AML-193 (cell line): ENCODE measurements at regions not wholly inside any gene's neighbourhood (a gene's known extent, or its start where the extent isn't known, plus 50 kb on each side); places are given as distances from the start of the nearest gene placed in this dataset.
A peak's percentile ranks its signal among the peaks of the same experiment; 100 is the strongest.

Experiments used
- DNase-seq, 2 experiments: peaks; one replicate each; lab custom pipeline; 2025; lab: John Stamatoyannopoulos, UW

DNA sequence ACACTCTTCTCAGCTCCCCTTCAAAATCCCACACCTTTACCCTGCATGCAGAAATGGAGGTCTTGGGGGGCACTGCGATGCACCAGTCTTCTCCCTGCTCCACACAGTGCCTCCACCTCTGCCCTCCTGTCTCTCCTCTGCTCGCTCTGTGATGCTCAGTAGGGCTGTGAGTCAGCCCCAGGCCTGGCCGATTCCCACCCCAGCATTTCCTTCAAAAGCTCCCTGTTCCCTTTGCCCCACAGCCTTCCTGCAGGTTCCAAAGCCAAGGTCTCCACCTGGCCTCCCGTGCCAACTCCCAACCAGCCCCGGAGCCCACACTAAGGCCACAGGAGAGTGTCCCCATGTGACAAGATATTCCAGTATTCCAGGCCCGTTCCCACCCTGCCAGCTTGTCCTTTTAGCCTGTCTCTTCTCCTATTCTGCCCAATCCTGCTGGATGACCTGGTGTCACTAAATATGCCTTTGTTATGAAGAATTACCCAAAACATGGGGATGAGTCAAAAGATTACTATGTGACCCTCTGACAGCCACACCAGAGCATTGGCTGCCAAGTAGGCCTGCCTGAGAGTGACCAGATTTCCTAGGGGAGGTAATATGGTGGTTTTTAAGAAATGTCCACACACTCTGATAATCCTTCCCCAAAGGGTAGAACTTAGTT is 118.9 kb upstream of the NXT1 start:
- no peak for DNase-seq

DNA sequence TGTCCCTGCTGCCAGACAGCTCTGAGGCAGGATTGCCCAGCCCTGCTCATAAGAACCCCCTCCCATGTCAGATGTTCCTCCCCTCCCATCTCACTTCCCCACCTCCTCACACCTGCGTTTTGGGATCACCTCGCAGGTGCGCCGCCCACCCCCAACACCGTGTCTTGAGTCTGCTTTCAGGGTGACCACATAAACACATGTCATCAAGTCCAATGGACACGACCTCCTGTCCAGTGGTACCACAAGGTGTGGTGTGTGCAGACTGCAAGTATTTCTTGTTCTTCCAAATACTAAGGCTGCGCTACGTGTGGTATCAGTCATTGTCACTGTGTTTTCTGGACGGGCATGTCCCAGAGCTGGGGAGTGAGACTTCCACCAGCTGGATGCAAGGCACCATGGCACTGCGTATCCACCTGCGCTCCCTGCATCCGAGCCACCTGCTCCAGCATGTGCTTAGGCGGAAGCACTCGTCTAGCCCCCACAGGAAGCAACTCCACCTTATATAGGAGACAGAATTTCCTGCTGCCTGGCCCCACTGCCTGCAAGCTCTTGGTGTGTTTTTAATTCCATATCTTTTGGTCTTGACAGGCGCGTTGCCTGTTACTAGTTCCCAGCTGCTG is 119.7 kb upstream of the NXT1 start:
- DNase-seq: no peak

DNA sequence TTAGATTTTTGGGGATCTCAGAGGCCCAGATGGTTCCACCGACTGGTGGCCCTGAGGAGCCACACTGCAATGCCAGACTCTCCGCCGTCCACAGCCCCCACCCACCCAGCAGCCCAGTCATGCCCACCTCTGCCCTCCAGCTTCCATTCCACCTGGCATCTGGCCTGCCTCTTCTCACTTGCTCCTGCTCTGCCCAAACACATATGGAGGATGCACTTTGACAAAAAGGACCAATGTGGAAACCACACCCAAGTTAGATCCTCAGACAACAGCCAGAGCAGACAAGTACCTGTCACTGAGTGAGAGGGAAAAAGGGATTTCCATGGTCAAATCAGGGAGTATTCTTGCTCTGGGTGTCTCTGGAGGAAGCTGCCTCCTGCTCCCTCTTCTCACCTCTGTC is 120.6 kb upstream of the NXT1 start:
- no peak for DNase-seq

DNA sequence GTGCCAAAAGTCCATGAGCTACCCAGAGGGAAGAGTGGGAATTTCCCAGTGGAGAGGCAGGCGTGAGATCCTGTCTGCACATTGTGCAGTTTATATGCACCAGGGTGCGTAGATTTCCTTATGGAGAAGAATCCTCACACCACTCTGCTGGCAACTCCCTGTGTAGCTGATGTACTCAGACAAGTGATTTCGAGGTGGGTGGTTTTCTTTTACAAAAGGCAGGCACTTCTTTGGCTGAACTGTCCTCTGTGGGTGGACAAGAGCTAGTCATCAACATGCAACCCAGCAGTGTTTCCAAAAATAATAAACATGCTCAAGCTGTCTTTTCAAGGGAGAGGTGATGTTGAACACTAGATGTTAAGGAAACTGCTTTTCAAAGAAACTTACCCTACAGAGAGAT is 121.7 kb upstream of the NXT1 start:
- no peak for DNase-seq

DNA sequence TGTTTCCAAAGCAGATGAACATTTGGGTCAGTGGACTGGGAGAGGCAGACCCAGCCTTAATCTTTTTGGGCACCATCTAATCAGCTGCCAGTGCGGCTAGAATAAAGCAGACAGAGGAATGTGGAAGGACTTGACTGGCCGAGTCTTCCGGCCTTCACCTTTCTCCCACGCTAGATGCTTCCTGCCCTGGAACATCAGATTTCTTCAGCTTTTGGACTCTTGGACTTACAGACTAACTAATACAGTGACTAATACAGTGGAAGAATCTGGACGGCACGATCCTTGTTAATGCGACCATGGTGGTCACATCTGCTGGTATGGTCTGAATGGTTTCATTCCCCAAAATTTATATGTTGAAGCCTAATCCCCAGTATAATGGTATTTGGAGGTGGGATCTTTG is 122.6 kb upstream of the NXT1 start:
- DNase-seq: no peak

DNA sequence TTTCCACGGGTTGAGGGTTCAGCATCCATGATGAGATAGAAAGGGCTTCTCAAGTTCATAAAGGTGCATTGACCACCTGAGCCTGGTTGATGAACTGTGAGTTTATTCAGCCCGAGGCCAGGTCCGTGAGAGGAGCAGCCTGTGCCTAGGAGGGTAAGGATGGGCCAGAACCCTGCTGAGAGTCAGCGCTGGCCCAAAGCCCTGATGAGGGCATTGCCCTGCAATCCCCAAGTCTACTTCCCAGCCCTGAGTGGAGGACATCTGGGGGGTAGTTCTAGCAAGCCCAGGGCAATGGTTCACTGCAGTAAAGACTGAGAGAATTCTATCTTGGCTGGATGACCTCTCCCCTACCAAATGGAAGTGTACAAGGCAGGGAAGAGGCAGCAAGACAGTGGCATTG is 123.3 kb upstream of the NXT1 start:
- DNase-seq: no peak

DNA sequence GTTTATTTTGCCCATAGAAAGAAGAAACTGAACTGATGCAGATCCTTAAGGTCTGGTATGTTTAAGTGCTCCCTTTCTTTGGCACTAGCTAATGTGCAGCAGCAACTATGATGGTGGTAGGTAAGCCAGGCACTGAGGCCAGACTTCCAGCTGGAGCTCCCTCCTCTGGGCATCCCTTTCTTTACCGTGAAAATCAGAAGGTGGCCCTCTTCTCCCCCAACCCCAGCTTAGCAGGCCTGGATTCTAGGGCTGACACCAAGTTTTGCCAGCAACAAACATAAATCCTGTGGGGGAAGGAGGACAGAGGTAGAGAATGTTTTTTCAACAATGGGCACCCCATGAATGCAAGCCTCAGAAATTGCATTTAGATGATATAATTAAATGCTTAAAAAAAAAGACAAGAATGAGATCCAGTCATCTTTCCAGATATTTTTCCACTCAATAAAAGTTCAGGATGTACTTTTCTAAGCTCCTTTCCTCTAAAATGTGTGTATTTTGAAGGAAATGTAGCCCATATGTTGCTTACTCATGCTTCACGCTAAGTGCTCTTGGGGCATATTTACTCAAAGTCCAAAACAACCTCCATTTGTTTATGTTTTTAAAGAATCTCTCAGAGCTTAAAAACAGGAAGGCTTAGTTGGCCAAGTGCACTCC is 123.9 kb upstream of the NXT1 start:
- DNase-seq: no peak

DNA sequence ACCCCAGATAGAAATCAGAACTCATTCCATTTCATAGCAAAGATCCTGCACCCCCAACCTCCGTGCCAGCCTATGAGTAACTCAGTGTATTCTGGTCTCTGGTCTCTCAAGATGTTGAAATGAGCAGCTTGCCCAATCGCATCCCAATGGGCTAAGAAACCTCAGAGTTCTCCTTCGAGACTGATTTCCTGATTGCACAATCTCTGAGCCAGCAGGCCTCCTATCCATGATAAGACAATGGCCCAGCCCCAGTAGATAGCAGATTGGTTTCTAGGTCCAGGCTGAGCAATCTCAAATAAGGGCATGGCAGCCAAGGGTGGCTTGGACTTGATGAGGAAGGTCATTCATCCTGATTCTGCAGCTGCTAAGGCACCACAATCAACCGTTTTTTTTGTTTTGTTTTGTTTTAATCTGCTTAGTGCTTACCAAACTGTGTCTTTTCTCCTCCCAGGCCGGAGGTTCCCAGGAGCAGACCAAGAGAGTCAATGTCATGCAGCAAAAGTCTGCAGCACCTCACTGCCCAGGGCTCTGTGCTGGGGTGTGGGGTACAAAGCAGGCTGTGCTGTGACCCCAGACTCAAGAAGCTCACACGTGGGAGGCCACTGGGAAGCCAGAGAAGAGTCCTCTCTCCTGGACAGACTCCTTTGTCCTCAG is 125.1 kb upstream of the NXT1 start:
- peak; percentile 97 to 98 for DNase-seq

DNA sequence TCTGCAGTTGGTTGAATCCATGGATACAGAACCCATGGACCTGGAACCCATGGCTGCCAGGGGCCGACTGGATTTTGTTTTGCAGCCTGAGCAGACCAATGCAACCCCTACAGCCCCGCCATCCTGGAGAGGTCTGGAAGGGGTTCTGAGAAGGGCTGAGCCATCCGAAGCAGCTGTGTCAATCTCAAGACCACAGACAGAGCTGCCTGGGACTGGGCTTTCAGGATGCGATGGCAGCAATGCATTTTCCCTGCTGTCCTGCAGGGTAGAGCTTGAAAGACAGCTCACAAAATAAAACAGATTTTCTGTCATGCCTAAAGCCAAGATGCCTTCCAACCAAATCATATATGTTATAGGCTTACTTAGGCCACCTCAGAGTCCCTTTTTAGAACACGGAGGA is 125.8 kb upstream of the NXT1 start:
- DNase-seq: no peak

DNA sequence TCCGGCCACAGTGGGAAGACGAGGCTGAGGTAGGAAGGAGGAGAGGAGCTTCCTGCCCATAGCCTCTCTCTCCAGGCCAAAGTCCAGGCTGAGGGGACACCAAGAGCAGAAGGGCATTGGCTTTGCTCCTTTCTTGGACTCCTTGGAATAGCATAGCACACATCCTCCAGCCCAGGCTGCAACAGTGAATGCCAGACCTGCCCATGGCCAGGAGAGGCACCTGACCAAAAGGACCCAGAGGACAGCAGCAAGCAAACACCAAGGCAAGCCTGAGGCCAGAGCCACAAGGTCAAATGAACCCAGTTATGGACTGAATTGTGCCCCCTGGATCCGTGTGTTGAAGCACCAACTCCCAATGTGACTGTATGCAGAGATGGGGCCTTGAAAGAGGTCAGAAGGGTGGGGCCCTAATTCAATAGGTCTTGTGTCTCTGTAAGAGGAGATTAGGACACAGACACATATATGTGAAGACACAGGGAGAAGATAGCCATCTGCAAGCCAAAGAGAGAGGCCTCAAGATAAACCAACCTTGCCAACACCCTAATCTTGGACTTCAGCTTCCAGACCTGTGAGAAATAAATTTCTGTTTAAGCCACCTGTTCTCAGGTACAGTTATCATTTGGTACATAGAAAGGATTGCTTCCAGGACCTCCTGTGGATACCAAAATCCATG is 126.5 kb upstream of the NXT1 start:
- DNase-seq: no peak

DNA sequence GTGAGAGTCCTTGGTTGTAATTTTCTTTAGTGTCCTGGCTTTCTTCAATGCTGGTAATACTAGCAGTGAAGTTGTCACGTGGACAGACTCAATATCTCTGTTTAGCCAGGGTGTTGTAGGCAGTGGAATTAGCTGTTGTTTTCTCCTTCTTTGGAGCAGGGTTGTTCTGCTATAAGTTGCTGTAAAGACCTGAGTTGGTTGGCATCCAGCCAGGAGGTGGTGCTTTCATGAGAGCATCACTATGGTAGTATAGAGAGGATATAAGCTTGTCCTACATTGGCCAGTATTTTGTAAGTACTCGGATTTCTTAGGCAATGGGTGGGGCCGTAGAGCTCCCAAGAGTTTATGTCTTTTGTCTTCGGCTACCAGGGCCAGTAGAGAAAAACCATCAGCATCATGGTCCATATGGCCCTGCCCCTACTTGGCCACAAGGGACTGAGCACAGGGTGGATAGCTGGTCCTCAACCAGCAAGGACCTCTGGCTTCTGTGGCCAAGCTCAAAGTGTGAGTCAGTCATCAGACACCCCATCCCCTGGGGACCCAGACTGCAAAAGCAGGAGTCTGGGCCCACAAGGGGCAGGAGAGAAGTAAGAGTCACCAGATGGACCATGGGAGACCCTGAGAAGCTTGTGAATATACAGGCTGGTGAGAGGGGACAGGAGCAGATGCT is 127.9 kb upstream of the NXT1 start:
- DNase-seq: no peak

DNA sequence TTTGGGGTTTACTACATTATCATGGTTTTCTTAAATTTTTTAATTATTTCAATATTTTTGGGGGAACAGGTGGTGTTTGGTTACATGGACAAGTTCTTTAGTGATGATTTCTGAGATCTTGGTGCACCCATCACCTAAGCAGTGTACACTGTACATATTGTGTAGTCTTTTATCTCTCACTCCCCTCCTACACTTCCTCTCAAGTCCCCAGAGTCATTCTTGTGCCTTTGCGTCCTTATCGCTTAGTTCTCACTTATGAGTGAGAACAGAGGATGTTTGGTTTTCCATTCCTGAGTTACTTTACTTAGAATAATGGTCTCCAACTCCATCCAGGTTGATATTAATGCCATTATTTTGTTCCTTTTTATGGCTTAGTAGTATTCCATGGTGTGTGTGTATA is 130.9 kb upstream of the CD93 start:
- no peak for DNase-seq

DNA sequence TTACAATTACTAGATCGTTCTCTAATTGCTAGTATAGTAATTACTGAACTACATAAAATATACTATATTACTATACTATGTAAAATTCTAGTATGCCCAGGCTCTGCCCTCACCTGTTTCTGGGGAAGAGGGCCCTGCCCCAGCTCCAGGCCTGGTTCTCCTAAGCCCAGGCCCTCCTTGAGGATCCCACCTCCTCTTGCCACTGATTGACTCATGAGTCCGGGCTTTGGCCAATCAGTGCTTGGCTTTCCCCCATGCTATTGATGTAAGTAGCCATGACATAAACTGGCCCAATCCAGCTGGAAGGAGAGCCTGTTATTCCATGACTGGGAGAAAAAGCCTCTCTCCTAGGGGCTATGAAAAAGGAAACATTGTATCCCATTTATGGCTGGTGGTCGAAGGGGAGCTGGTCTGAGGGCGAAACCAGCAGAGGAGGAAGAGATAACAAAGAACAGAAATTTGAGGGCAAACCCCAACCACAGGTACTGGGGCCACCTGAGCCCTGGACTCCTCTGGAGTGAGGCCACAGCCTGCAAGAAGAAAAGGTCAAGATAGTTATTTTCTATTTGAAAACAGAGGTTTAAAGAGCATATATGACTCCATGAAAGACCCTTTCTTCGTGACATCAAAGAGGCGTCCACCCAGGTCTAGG is 129.3 kb upstream of the CD93 start:
- no peak for DNase-seq

DNA sequence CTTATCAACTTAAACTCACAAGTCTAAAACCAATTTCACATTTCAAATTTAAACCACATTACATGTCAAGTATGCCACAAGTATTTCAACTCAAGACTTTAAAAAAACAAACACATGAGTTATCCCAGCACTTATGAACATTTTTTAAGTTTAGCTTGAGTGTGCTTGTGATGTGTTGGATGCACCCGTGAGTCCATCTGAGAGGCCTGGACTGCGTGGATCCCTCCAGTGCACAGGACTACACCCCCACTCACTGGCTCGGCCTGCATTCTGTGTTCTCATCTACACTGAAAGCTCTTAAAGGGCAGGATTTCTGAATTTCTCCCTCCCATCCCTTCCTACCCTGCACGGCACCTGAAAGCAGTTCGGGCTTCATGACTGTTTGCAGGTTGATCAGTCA is 128.8 kb upstream of the CD93 start:
- no peak for DNase-seq

DNA sequence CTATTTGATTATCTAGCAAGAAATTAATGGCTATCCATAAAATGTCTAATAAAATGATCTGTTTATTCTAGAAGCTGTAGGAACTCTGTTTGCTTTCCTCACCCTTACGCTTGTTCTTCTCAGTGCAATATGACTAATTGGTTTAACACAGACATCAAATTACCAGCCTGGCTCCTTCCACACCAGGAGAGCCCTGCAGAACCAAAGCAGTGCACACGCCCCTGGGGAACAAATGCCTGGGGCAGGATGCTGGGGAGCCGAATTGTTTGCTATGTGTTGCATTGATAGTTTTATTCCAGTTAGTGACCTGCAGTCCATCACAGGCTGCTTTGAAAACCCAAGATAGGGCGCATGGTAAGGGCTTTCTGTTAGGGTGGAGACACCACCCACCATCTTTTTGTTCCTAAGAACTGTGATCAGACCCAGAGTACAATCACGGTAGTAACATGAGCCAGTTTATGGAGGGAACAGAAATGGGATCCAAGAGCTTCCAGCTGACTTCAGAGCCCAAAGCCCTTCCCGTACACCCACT is 126.4 kb upstream of the CD93 start:
- DNase-seq: no peak

DNA sequence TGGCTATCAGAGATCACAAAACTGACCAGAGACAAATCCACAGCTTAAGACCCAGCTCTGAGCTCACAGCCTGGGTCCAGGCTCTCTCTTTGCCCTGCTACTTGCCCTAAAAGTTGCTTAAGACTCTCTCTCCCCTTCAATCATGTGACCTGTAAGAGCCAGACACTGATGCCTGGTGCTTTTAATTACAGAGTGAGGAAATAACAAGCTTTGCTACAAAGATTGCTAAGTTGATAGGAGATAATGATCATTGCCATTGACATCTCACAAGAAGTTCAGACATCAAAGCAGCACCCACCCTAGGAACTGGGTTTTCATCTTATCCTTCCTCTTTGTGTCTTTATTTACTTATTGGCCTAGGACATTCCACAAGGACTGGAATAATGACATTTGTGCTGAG is 125.9 kb upstream of the CD93 start:
- DNase-seq: peak; percentile 10 to 44

DNA sequence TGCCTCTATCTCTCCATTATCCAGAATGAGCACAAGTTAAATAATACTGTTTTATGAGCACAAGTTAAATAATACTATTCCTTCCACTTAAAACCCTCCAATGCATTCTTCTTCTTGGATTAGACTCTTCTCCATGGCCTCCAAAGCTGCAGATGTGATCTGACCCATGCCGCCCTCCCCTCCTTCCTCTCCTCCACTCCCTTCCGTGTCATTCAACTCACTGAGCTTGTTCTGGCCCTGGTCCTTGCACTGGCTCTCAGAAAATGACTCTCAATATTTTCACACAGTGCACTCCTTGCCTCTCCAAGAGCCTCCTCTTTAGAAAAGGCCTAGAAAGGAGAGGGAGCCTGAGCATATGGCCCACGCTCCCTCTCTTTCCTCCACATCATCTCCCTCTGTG is 125.0 kb upstream of the CD93 start:
- DNase-seq: no peak

DNA sequence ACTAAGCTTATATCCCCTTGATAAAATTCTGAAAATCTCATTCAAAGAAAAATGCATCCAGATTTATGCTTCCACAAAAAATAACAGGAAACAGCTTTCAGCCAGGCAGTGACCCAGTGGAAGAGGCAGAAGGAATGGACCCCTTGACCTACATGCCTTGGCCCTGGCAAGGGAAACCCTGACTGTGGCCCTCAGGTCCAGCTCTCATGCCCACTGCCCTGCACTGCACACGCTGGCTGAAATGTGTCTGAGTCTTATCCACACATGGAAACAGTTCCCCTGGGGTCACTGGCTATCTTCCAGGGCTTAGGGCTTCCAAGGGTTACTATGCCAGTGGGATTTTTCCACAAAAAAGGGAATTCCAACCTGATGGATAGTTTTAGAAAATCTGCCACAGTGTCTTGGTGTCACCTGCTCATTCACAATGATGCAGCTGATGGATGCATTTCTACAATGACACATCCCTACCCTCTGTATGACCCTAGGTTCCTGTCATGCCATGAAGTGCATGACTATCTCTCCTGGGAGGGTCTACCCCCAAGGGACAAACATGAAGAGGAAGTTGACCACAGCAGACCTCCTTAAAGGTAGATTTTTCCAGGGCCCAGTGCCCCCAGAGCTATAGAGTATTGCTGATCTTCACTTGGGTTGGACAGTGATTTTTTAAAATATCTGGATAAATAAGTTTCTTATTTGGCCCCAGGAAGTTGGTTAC is 121.9 kb upstream of the CD93 start:
- DNase-seq: no peak

DNA sequence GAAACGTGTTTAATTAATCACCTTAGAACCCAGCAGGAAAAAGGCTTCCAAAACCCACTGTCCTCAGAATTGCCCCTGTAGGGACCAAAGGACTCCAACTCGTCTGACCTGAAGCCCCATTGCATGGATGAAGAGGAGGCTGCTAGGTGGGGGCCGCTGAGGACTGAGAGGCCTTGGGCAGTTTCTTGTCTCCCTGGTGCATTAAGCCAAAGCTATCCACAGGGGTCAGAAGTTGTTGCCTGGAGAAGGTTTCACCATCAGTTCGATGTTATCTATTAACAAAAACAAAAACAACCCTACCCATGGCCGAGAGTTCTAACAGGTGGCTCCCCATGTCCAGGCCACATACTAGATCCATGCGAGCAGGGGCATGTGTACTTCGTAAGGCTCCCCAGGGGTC is 120.9 kb upstream of the CD93 start:
- no peak for DNase-seq

DNA sequence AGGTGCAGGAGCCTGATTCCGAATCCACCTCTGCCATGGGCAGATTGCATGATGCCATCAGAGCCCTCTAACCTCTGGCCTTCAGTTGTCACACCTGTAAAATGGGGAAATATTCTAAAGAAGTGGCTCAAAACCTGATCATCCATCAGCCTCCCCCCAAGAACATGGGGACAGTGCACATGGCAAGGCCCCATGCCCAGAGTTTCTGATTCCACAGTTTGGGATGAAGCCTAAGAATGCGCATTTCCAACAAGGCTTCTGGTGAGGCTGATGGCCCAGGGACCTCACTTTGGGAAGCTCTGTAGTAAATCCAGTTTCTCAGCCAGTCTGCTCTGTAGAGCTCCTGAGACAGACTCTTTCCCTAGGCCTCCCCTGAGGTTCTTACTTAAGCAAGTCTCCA is 119.9 kb upstream of the CD93 start:
- no peak for DNase-seq

DNA sequence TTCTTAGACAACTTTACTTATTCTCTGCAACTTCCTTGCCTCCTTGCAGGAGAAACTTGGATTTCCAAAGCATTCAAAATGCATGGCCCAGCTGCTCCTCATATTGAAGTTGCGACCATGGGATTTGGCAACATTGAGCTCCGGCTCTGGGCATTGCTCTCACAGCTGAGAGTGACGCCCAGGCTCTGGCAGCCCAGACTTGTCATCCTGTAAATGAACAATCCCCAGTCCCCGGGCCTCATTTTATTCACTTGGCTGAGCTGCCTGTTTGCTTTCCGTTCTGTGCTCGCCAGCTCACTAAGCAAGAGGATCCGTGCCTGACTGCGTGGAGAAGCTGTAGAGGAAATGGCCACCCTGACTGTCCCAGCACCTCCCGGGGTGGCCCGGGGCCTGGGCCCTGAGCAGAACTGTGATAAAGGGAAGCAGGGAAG is 119.5 kb upstream of the CD93 start:
- DNase-seq: no peak
